Gastroesophageal sphincter (tissue), 4 donors: ENCODE measurements at regions not wholly inside any gene's neighbourhood (a gene's known extent, or its start where the extent isn't known, plus 50 kb on each side); places are given as distances from the start of the nearest gene placed in this dataset.

ENCODE experiments used
- ATAC-seq: fragments of 150-250 bp; one replicate; pipeline ENCODE4 v1.9.1; 2016; ENCODE audit warnings: mild to moderate bottlenecking, moderate library complexity
- H3K27ac ChIP-seq, 4 donors: fragments of 200-600 bp; sonication (generic) in 3 of 4; 1 replicate in 3 of 4; 2 replicates in 1 of 4; pipeline ENCODE4 v1.5.1; 2016 to 2019
- H3K27me3 ChIP-seq: fragments of 200-600 bp; sonication (generic); one replicate; pipeline ENCODE4 v1.5.1; 2019
- H3K36me3 ChIP-seq, 2 donors: fragments of 200-600 bp; sonication (generic); one replicate each; pipeline ENCODE4 v1.5.1; 2019; ENCODE audit warnings: control low read depth in 1 of 2
- H3K4me1 ChIP-seq, 3 donors: fragments of 200-600 bp; sonication (generic); 1 replicate in 2 of 3; 2 replicates in 1 of 3; pipeline ENCODE4 v1.5.1; 2016 to 2019; ENCODE audit warnings: control low read depth in 2 of 3
- H3K4me3 ChIP-seq, 2 donors: fragments of 200-600 bp; sonication (generic); one replicate each; pipeline ENCODE4 v1.5.1; 2019; ENCODE audit warnings: mild to moderate bottlenecking in 1 of 2, moderate library complexity in 1 of 2
- H3K9me3 ChIP-seq, 3 donors: fragments of 200-600 bp; sonication (generic); one replicate each; pipeline ENCODE4 v1.5.1; 2017 to 2019; ENCODE audit warnings: control low read depth in 2 of 3
- EP300 ChIP-seq: sonication (generic); formaldehyde crosslinking; IDR thresholded peaks from one replicate; pipeline ENCODE4 v1.6.1; 2017; ENCODE audit warnings: antibody characterized with exemption, mild to moderate bottlenecking
- POLR2A ChIP-seq, 2 donors: fragments of 450-650 bp; IDR thresholded peaks; one replicate each; pipeline ENCODE4 v1.6.1; 2017; ENCODE audit warnings: antibody characterized with exemption in 2 of 2, mild to moderate bottlenecking in 2 of 2, moderate library complexity in 1 of 2
- POLR2AphosphoS5 ChIP-seq: sonication (generic); formaldehyde crosslinking; IDR thresholded peaks from one replicate; pipeline ENCODE4 v1.6.1; 2017; ENCODE audit warnings: antibody characterized with exemption
- WGBS, 2 donors: methylation state at CpG; one replicate each; pipeline ENCODE4 v1.1.5; 2018; ENCODE audit warnings: low coverage in 1 of 2; 5-methylcytosine and 5-hydroxymethylcytosine counted together
- TF ChIP-seq, protein P1 (sequence below), 4 experiments: fragments of 200-600 bp in 2 of 4; fragments of 450-650 bp in 2 of 4; sonication (generic) in 1 of 4; IDR thresholded peaks; one replicate each; pipeline ENCODE4 v1.5.1; 2017 to 2019; ENCODE audit warnings: antibody characterized with exemption in 4 of 4, mild to moderate bottlenecking in 2 of 4, moderate library complexity in 2 of 4

DNA sequence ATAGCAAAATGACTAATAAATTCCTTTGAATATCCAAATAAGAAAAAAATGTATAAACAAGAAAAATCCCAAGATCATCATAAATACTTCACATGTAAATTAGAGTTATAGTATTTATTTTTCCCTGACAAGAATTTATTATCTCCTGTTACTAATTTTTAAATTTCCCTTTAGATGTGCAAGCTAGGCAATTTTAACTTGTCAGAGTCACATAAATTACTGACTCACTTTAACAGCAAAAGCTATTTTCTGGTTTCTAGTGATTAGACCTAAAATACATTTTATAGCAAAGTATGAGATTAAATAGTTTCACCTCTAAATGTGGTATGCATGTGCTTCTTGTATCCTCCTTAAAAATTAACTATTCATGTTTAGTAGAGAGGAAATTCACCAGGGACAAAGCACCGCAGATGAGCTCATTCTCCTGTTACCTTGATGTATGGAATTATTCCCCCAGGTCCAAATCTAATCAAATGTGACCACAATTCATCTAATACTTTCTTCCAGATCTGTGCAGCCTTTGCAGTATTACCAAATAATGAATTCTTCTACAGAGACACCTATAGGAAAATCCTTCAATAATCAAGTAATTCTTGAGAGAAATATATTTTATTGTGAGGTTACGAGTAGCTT, 621.2 kb downstream of the DNAJB9 start:
- WGBS, 2 donors, result 72 to 94% methylated on average over 2 of the region's 2 CpGs
- H3K4me1 ChIP-seq, result no peaks in the 10 kb centered on the region

DNA sequence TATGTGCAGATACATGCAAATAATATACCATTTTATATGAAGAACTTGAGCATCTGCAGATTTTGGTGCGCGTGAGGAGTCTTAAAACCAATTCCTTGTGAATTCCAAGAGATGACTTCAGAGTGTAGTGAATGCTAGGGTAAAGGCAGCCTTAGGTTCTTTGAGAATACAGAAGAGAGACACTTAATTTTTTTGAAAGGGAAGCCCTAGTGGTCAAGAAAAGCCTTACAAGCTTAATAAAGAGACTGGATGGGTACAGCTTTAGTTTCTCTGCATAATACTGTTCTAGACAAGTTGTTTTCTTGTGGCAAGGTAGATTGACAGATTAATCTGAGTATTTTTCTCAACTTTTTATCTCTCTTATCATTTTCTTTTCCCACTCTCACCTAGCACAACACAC, 636.5 kb downstream of the DNAJB9 start:
- H3K4me1 ChIP-seq, result no peaks in the 10 kb centered on the region
- no peak for ATAC-seq

More for the DNA sequence above, 621.2 kb downstream of the DNAJB9 start:
- Histone ChIP-seq H3K27ac (no peak overlapping the region), H3K9me3 (no peaks in the 10 kb centered on the region), H3K27me3 (no peaks in the 10 kb centered on the region), H3K36me3 (no peaks in the 10 kb centered on the region), H3K4me3 (no peak overlapping the region)
- TF ChIP-seq POLR2AphosphoS5, result no peak
- TF ChIP-seq EP300, result no peak
- no peak for TF ChIP-seq POLR2A (IDR thresholded peaks at IDR 0.05)
- TF ChIP-seq, protein P1, sequence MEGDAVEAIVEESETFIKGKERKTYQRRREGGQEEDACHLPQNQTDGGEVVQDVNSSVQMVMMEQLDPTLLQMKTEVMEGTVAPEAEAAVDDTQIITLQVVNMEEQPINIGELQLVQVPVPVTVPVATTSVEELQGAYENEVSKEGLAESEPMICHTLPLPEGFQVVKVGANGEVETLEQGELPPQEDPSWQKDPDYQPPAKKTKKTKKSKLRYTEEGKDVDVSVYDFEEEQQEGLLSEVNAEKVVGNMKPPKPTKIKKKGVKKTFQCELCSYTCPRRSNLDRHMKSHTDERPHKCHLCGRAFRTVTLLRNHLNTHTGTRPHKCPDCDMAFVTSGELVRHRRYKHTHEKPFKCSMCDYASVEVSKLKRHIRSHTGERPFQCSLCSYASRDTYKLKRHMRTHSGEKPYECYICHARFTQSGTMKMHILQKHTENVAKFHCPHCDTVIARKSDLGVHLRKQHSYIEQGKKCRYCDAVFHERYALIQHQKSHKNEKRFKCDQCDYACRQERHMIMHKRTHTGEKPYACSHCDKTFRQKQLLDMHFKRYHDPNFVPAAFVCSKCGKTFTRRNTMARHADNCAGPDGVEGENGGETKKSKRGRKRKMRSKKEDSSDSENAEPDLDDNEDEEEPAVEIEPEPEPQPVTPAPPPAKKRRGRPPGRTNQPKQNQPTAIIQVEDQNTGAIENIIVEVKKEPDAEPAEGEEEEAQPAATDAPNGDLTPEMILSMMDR (IDR thresholded peaks at IDR 0.05), result no peak
- no peak for ATAC-seq

DNA sequence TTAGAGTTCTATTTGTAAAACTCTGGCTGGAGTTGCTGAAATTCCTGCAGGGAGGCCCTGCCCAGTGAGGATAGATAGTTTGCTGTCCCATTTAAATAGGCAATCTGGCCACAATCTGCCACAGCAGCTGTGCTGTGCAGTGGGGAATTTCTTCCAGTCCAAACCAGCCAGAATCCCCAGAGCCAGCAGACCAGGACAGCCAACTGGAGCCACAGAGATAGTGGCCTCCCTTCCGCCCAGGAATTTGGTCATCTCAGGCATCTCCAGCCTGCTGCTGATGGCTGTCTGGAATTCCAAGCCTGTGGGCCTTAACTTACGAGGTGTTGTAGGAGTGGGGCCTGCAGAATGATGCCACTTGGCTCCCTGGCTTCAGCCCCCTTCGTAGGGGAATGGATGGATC, 643.4 kb downstream of the DNAJB9 start:
- TF ChIP-seq, protein P1 (IDR thresholded peaks at IDR 0.05), result no peak
- TF ChIP-seq EP300 (no peak), POLR2A (IDR thresholded peaks at IDR 0.05) (no peak), POLR2AphosphoS5 (no peak)
- H3K4me3 ChIP-seq, result no peak overlapping the region
- no peak for ATAC-seq
- H3K36me3 ChIP-seq, result no peaks in the 10 kb centered on the region
- H3K27me3 ChIP-seq, result no peaks in the 10 kb centered on the region
- H3K9me3 ChIP-seq, result no peaks in the 10 kb centered on the region
- WGBS, 2 donors, result 85% methylated on average over 2 of the region's 3 CpGs; no CpG with 5 or more reads in 1 of the 2 donors
- H3K4me1 ChIP-seq, result no peaks in the 10 kb centered on the region
- H3K27ac ChIP-seq, result no peak overlapping the region

More for the DNA sequence above, 636.5 kb downstream of the DNAJB9 start:
- H3K36me3 ChIP-seq, result no peaks in the 10 kb centered on the region
- TF ChIP-seq, protein P1 (IDR thresholded peaks at IDR 0.05), result no peak
- no peak for TF ChIP-seq POLR2A (IDR thresholded peaks at IDR 0.05)
- TF ChIP-seq POLR2AphosphoS5, result no peak
- TF ChIP-seq EP300, result no peak
- H3K27me3 ChIP-seq, result no peaks in the 10 kb centered on the region
- H3K27ac ChIP-seq, result no peak overlapping the region
- 90 to 94% methylated on average over 2 of the region's 2 CpGs for WGBS, 2 donors
- H3K4me3 ChIP-seq, result no peak overlapping the region
- no peaks in the 10 kb centered on the region for H3K9me3 ChIP-seq

DNA sequence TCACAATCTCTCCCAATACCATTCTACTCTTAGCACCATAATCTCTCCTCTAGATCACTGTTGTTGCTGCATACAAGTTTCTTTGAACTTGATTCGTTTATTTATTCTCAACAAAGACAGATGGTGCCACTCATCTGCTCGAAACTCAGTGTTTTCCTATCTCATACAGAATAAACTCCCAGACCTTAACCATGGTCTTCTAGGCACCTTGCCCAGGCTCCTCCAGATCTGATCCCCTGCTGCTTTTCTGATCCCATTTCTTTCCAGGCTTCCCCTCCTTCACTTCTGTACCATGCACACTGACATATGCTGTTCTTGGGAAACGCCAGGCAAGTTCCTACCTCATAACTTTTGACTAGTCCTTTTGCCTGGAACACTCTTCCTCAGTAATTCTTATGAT, 645.7 kb downstream of the DNAJB9 start:
- Histone ChIP-seq H3K27ac (no peak overlapping the region), H3K4me3 (no peak overlapping the region), H3K9me3 (no peaks in the 10 kb centered on the region), H3K27me3 (no peaks in the 10 kb centered on the region), H3K36me3 (no peaks in the 10 kb centered on the region), H3K4me1 (no peaks in the 10 kb centered on the region)
- 55 to 71% methylated on average over 3 of the region's 3 CpGs for WGBS, 2 donors
- ATAC-seq, result no peak
- TF ChIP-seq POLR2AphosphoS5, result no peak

DNA sequence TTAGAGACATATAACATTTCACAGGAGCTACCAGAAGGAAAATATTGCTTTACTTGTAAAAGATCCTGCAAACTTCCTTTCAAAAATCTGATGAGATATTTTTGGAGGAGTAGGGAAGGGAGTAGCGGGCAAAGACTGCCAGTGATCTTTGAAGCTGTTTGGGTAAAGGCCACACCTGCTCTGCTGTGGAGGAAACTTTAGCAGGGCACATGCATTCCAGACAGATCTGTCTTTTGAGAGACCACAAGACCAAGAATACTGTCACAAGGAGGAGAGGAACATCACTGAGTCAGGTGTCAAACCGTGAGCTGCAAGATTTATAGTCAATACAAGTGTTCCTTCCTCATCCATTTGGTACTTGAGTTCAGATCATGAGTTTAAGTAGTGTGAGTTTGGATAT, 654.4 kb downstream of the DNAJB9 start:
- WGBS, 2 donors, result 50 to 60% methylated on average over 1 of the region's 2 CpGs

More for the DNA sequence above, 654.4 kb downstream of the DNAJB9 start:
- Histone ChIP-seq H3K36me3 (no peaks in the 10 kb centered on the region), H3K9me3 (no peaks in the 10 kb centered on the region), H3K4me3 (no peak overlapping the region), H3K27ac (no peak overlapping the region), H3K4me1 (no peaks in the 10 kb centered on the region), H3K27me3 (no peaks in the 10 kb centered on the region)
- TF ChIP-seq, protein P1 (IDR thresholded peaks at IDR 0.05), result no peak
- TF ChIP-seq POLR2AphosphoS5 (no peak), EP300 (no peak), POLR2A (IDR thresholded peaks at IDR 0.05) (no peak)
- ATAC-seq, result no peak
